ENCODE measurements at regions not wholly inside any gene's neighbourhood (a gene's known extent, or its start where the extent isn't known, plus 50 kb on each side); places are given as distances from the start of the nearest gene placed in this dataset.

DNA sequence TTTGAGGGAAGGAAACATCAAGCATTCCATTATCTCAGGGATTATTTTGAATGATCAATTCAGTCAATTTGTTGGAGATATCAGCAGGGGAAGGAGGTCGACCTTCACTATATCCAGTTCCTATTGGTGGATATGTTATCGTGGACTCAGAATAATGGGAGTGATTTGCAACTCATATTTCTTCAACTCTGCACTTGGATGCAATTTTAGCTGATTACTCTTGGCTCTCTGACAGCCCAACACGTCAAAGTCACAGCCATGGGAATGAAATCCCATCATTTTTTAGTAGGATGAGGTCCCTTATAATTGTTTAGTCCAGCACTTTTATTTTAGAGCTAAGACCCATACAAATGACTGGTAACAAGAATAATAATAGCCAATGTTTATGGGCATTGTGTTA is 371.8 kb upstream of the RPS23 start:
- H3K27me3 ChIP-seq (ENCODE audit: insufficient read depth, low read length), result no peaks in the 10 kb centered on the region
- ATAC-seq (no peak), DNase-seq (ENCODE audit: low read depth, low spot score) (no peak)
- no TSS peak for BruUV-seq (replicated peaks)
- CTCF ChIA-PET, result no interaction called here
- intact Hi-C loops (cut with micrococcal nuclease), result loop anchor here (10.0 kb wide), 1 partner anchor 265 kb away; no protein-coding TSS in a partner anchor
- no peak overlapping the region for H3K4me2 ChIP-seq (ENCODE audit: low read length)
- H3K36me3 ChIP-seq (ENCODE audit: control insufficient read depth in 1 of 2, insufficient read depth in 2 of 2, low read length in 2 of 2), result no peaks in the 10 kb centered on the region
- H3K9ac ChIP-seq (ENCODE audit: low read length), result no peak overlapping the region
- no peaks in the 10 kb centered on the region for H3K79me2 ChIP-seq (ENCODE audit: insufficient read depth, low read length)
- RAD21 ChIA-PET (ENCODE audit: low non-redundant PET in 1 of 2, low total read pairs in 2 of 2, uncharacterized antibody in 2 of 2, unreplicated experiment in 2 of 2), result no interaction called here
- H3K9me3 ChIP-seq (ENCODE audit: control insufficient read depth in 1 of 2, insufficient read depth in 1 of 2, low read depth in 1 of 2, low read length in 2 of 2), result no peaks in the 10 kb centered on the region
- no peaks in the 10 kb centered on the region for H4K20me1 ChIP-seq (ENCODE audit: insufficient read depth)
- no peak overlapping the region for H3K4me3 ChIP-seq (replicated peaks in 1 of 2; ENCODE audit: low read depth in 1 of 2, low read length in 2 of 2)
- no peak overlapping the region for H3K27ac ChIP-seq (ENCODE audit: low read depth, low read length)
- POLR2A ChIA-PET, result no interaction called here
- no peaks in the 10 kb centered on the region for H3K9me2 ChIP-seq (ENCODE audit: insufficient read depth)
- H3K4me1 ChIP-seq (ENCODE audit: control insufficient read depth in 1 of 2, insufficient read depth in 2 of 2, low read length in 2 of 2), result no peaks in the 10 kb centered on the region
- no peak overlapping the region for H2AFZ ChIP-seq (ENCODE audit: low read depth, low read length, poor library complexity, severe bottlenecking)
- TF ChIP-seq CEBPB (IDR thresholded peaks at IDR 0.05; ENCODE audit: low read depth) (no peak), SP1 (IDR thresholded peaks at IDR 0.05; ENCODE audit: low read depth) (no peak), YY1 (IDR thresholded peaks at IDR 0.05; ENCODE audit: extremely low read depth, insufficient replicate concordance, low read depth, low read length) (no peak), ZFX (IDR thresholded peaks at IDR 0.05) (no peak), TCF7L2 (IDR thresholded peaks at IDR 0.05; ENCODE audit: borderline replicate concordance, extremely low read depth, insufficient read depth, insufficient read length) (no peak), EGR1 (IDR thresholded peaks at IDR 0.05; ENCODE audit: low read depth) (no peak), ELF1 (IDR thresholded peaks at IDR 0.05; ENCODE audit: borderline replicate concordance, low read depth) (no peak), EZH2 (IDR thresholded peaks at IDR 0.05) (no peak), POLR2AphosphoS5 (IDR thresholded peaks at IDR 0.05; ENCODE audit: low read depth, low read length) (no peak), FOSL1 (IDR thresholded peaks at IDR 0.05; ENCODE audit: low read depth) (no peak), POLR2A (IDR thresholded peaks at IDR 0.05; ENCODE audit: borderline replicate concordance, extremely low read depth, insufficient read depth, insufficient read length) (no peak), JUND (IDR thresholded peaks at IDR 0.05) (no peak)
- TF ChIP-seq, protein P1, sequence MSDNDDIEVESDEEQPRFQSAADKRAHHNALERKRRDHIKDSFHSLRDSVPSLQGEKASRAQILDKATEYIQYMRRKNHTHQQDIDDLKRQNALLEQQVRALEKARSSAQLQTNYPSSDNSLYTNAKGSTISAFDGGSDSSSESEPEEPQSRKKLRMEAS (IDR thresholded peaks at IDR 0.05), result no peak
- TF ChIP-seq, protein P2, sequence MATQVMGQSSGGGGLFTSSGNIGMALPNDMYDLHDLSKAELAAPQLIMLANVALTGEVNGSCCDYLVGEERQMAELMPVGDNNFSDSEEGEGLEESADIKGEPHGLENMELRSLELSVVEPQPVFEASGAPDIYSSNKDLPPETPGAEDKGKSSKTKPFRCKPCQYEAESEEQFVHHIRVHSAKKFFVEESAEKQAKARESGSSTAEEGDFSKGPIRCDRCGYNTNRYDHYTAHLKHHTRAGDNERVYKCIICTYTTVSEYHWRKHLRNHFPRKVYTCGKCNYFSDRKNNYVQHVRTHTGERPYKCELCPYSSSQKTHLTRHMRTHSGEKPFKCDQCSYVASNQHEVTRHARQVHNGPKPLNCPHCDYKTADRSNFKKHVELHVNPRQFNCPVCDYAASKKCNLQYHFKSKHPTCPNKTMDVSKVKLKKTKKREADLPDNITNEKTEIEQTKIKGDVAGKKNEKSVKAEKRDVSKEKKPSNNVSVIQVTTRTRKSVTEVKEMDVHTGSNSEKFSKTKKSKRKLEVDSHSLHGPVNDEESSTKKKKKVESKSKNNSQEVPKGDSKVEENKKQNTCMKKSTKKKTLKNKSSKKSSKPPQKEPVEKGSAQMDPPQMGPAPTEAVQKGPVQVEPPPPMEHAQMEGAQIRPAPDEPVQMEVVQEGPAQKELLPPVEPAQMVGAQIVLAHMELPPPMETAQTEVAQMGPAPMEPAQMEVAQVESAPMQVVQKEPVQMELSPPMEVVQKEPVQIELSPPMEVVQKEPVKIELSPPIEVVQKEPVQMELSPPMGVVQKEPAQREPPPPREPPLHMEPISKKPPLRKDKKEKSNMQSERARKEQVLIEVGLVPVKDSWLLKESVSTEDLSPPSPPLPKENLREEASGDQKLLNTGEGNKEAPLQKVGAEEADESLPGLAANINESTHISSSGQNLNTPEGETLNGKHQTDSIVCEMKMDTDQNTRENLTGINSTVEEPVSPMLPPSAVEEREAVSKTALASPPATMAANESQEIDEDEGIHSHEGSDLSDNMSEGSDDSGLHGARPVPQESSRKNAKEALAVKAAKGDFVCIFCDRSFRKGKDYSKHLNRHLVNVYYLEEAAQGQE (IDR thresholded peaks at IDR 0.05; ENCODE audit: low read depth), result no peak
